ENCODE measurements at regions not wholly inside any gene's neighbourhood (a gene's known extent, or its start where the extent isn't known, plus 50 kb on each side); places are given as distances from the start of the nearest gene placed in this dataset.
A peak's percentile ranks its signal among the peaks of the same experiment; 100 is the strongest.

- H2AFZ ChIP-seq (ENCODE audit: low read length): no peak overlapping the region; the same call in 1 of the 2 replicates
- H3K9me3 ChIP-seq (ENCODE audit: insufficient read depth in 2 of 2, low read depth in 1 of 2, low read length in 1 of 2): peaks cover 0 to 3% of the 10 kb centered on the region in 2 experiments; a peak in 1 of 4 replicates
- peaks cover 5 to 15% (median 5%) of the 10 kb centered on the region in 4 experiments; a peak in 6 of 7 replicates for H3K4me1 ChIP-seq (replicated peaks in 1 of 4; ENCODE audit: control insufficient read depth in 3 of 4, insufficient read depth in 4 of 4, low read length in 3 of 4)
- WGBS, 2 experiments (ENCODE audit: extremely low coverage in 1 of 2, insufficient coverage in 1 of 2, insufficient read length in 1 of 2, insufficient replicate concordance in 2 of 2, low coverage in 1 of 2, low lambda C conversion rate in 2 of 2, missing lambda C conversion rate in 1 of 2): 78% methylated on average over 29 of the region's 29 CpGs; no CpG with 5 or more reads in 1 of the 2 experiments
- ChIA-PET CTCF (ENCODE audit: partially characterized antibody) (no interaction called here), POLR2A (ENCODE audit: partially characterized antibody) (no interaction called here)
- no peak overlapping the region for H3K56ac ChIP-seq (replicated peaks; ENCODE audit: insufficient read length, low read depth, low read length)
- H2BK20ac ChIP-seq (ENCODE audit: low read length): no peak overlapping the region; the same call in 1 of the 2 replicates
- no peak overlapping the region for H4K8ac ChIP-seq (ENCODE audit: extremely low read depth, insufficient read depth, low read length)
- no peak overlapping the region for H3K4ac ChIP-seq (replicated peaks; ENCODE audit: insufficient read length, low read depth, low read length)
- no peak overlapping the region for H2BK5ac ChIP-seq (ENCODE audit: low read depth, low read length)
- peaks cover 0 to 4% of the 10 kb centered on the region in 2 experiments; a peak in 1 of 4 replicates for H3K79me2 ChIP-seq (ENCODE audit: control insufficient read depth in 1 of 2, insufficient read depth in 2 of 2, low read length in 2 of 2)
- DNase-seq (ENCODE audit: low read depth in 1 of 2, low spot score in 2 of 2) (no peak), FAIRE-seq (no peak)
- H3K79me1 ChIP-seq (ENCODE audit: low read depth, low read length): no peaks in the 10 kb centered on the region
- H3K23ac ChIP-seq (ENCODE audit: insufficient read length): no peak overlapping the region
- no peak overlapping the region for H3K18ac ChIP-seq (ENCODE audit: extremely low read depth, low read length)
- H3K36me3 ChIP-seq (ENCODE audit: control insufficient read depth in 2 of 4, insufficient read depth in 4 of 4, low read length in 3 of 4): no peaks in the 10 kb centered on the region
- H3K27me3 ChIP-seq (replicated peaks in 1 of 4; ENCODE audit: control insufficient read depth in 3 of 4, extremely low read depth in 1 of 4, insufficient read depth in 3 of 4, low read length in 3 of 4): no peaks in the 10 kb centered on the region
- no peak overlapping the region for H2BK120ac ChIP-seq (replicated peaks; ENCODE audit: low read depth, low read length)
- H3K27ac ChIP-seq (ENCODE audit: low read depth, low read length): no peak overlapping the region
- H3K4me2 ChIP-seq (ENCODE audit: insufficient read depth in 1 of 2, low read depth in 2 of 2, low read length in 2 of 2): no peak overlapping the region
- H2BK15ac ChIP-seq (ENCODE audit: low read length): no peak overlapping the region; the same call in 1 of the 2 replicates
- no peak overlapping the region for H3K9ac ChIP-seq (replicated peaks in 1 of 4; ENCODE audit: extremely low read depth in 1 of 4, low read depth in 3 of 4, low read length in 3 of 4)
- H3K4me3 ChIP-seq (ENCODE audit: extremely low read depth in 1 of 4, insufficient read depth in 2 of 4, low read depth in 3 of 4, low read length in 4 of 4): no peak overlapping the region
- no peak overlapping the region for H4K5ac ChIP-seq (ENCODE audit: insufficient read length, low read depth, low read length)
- no peak overlapping the region for H4K91ac ChIP-seq (replicated peaks; ENCODE audit: insufficient read length, low read length)
- H3K23me2 ChIP-seq (ENCODE audit: low read depth, low read length): peaks cover 3% of the 10 kb centered on the region; the same call in 1 of the 2 replicates
- peak overlapping the region; percentile 35; the same call in 1 of the 2 replicates for H2BK12ac ChIP-seq (ENCODE audit: low read depth, low read length)
- H3K14ac ChIP-seq (ENCODE audit: insufficient read length): no peak overlapping the region
- peaks cover 0 to 5% of the 10 kb centered on the region in 2 experiments for H4K20me1 ChIP-seq (replicated peaks in 1 of 2; ENCODE audit: control insufficient read depth in 1 of 2, insufficient read depth in 2 of 2, low read length in 2 of 2)
- H2AK5ac ChIP-seq (ENCODE audit: low read depth, low read length): no peak overlapping the region
- TF ChIP-seq SP2 (IDR thresholded peaks at IDR 0.05; ENCODE audit: low read length) (no peak), RAD21 (IDR thresholded peaks at IDR 0.05 in 1 of 2, conservative IDR thresholded peaks at IDR 0.05 in 1 of 2; ENCODE audit: low read depth in 2 of 2, low read length in 2 of 2) (no peak), KDM1A (IDR thresholded peaks at IDR 0.05; ENCODE audit: borderline replicate concordance, low read length) (no peak), ATF2 (IDR thresholded peaks at IDR 0.05; ENCODE audit: low read length) (no peak), HDAC6 (IDR thresholded peaks at IDR 0.05; ENCODE audit: low read depth, low read length) (no peak), ZNF274 (IDR thresholded peaks at IDR 0.05; ENCODE audit: borderline replicate concordance, extremely low read depth, low read length) (no peak), RBBP5 (IDR thresholded peaks at IDR 0.05; ENCODE audit: borderline replicate concordance, low read depth, low read length) (no peak), POLR2AphosphoS5 (IDR thresholded peaks at IDR 0.05; ENCODE audit: low read depth, low read length) (no peak)
- TF ChIP-seq, protein P1, sequence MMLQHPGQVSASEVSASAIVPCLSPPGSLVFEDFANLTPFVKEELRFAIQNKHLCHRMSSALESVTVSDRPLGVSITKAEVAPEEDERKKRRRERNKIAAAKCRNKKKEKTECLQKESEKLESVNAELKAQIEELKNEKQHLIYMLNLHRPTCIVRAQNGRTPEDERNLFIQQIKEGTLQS (IDR thresholded peaks at IDR 0.05; ENCODE audit: insufficient read depth, low read depth, low read length): no peak
These were observed 104.0 kb upstream of the SHOX start for GRCh38 chrX:526295-527224.
